ENCODE measurements at regions not wholly inside any gene's neighbourhood (a gene's known extent, or its start where the extent isn't known, plus 50 kb on each side); places are given as distances from the start of the nearest gene placed in this dataset.
"Not testable (repeated sequence)": the region's sequence is repeated elsewhere in the genome, so short reads cannot be mapped to it uniquely, and the experiment has no call there.

- H3K36me3 ChIP-seq (ENCODE audit: insufficient read depth, low read length) = no peaks in the 10 kb centered on the region
- ATAC-seq (ENCODE audit: poor library complexity) = no peak
- H3K27me3 ChIP-seq (ENCODE audit: control insufficient read depth in 1 of 2, insufficient read depth in 2 of 2, low read length in 2 of 2) = no peaks in the 10 kb centered on the region
- CTCF ChIA-PET = no interaction called here
- intact Hi-C loops (cut with DNase I, micrococcal nuclease) = no loop called here
- TF ChIP-seq CTCF (IDR thresholded peaks at IDR 0.05) = no peak
- no peak for DNase-seq
- Mint-ChIP-seq H3K36me3 (ENCODE audit: low read depth) (no peaks in the 10 kb centered on the region), H3K4me1 (ENCODE audit: low read depth) (no peaks in the 10 kb centered on the region), H3K9me3 (peaks cover 14% of the 10 kb centered on the region), H3K27me3 (peaks cover 7% of the 10 kb centered on the region), H3K4me3 (no peak overlapping the region), H3K27ac (no peak overlapping the region)
- H3K9me3 ChIP-seq (ENCODE audit: control insufficient read depth in 1 of 2, insufficient read depth in 1 of 2, low read length in 2 of 2) = peaks cover 0 to 3% of the 10 kb centered on the region in 2 experiments
- H3K4me3 ChIP-seq (ENCODE audit: low read length) = no peak overlapping the region
- POLR2A ChIA-PET = no interaction called here
- H3K27ac ChIP-seq (ENCODE audit: low read depth in 1 of 2, low read length in 2 of 2) = no peak overlapping the region
- no peaks in the 10 kb centered on the region for H3K4me1 ChIP-seq (ENCODE audit: insufficient read depth, low read length)
These were observed 368.3 kb downstream of the ADGRD1 start for GRCh38 chr12:131321988-131322387.

GRCh38 chr12:131322460-131322859 lies 368.8 kb downstream of the ADGRD1 start:
- peaks cover 10% of the 10 kb centered on the region for H3K27me3 Mint-ChIP-seq
- H3K9me3 Mint-ChIP-seq = peaks cover 14% of the 10 kb centered on the region
- CTCF ChIA-PET; H3K27ac ChIP-seq (ENCODE audit: low read depth in 1 of 2, low read length in 2 of 2); H3K9me3 ChIP-seq (ENCODE audit: control insufficient read depth in 1 of 2, insufficient read depth in 1 of 2, low read length in 2 of 2); H3K27me3 ChIP-seq (ENCODE audit: control insufficient read depth in 1 of 2, insufficient read depth in 2 of 2, low read length in 2 of 2); H3K36me3 Mint-ChIP-seq (ENCODE audit: low read depth); H3K4me1 ChIP-seq (ENCODE audit: insufficient read depth, low read length); ATAC-seq (ENCODE audit: poor library complexity); H3K4me3 ChIP-seq (ENCODE audit: low read length); H3K4me3 Mint-ChIP-seq; DNase-seq; H3K27ac Mint-ChIP-seq; H3K4me1 Mint-ChIP-seq (ENCODE audit: low read depth); POLR2A ChIA-PET; H3K36me3 ChIP-seq (ENCODE audit: insufficient read depth, low read length); intact Hi-C loops (cut with DNase I, micrococcal nuclease): not testable (repeated sequence)

GRCh38 chr12:131323879-131324278 lies 370.2 kb downstream of the ADGRD1 start:
- CTCF ChIA-PET = no interaction called here
- Mint-ChIP-seq H3K9me3 (peaks cover 7% of the 10 kb centered on the region), H3K4me3 (no peak overlapping the region), H3K27me3 (peaks cover 10% of the 10 kb centered on the region), H3K36me3 (ENCODE audit: low read depth) (no peaks in the 10 kb centered on the region), H3K27ac (no peak overlapping the region), H3K4me1 (ENCODE audit: low read depth) (no peaks in the 10 kb centered on the region)
- intact Hi-C loops (cut with DNase I, micrococcal nuclease) = no loop called here
- H3K27ac ChIP-seq (ENCODE audit: low read depth in 1 of 2, low read length in 2 of 2) = no peak overlapping the region
- no peaks in the 10 kb centered on the region for H3K4me1 ChIP-seq (ENCODE audit: insufficient read depth, low read length)
- H3K9me3 ChIP-seq (ENCODE audit: control insufficient read depth in 1 of 2, insufficient read depth in 1 of 2, low read length in 2 of 2) = no peaks in the 10 kb centered on the region
- ATAC-seq (ENCODE audit: poor library complexity) = no peak
- no peak for DNase-seq
- no peaks in the 10 kb centered on the region for H3K36me3 ChIP-seq (ENCODE audit: insufficient read depth, low read length)
- H3K4me3 ChIP-seq (ENCODE audit: low read length) = no peak overlapping the region
- no peaks in the 10 kb centered on the region for H3K27me3 ChIP-seq (ENCODE audit: control insufficient read depth in 1 of 2, insufficient read depth in 2 of 2, low read length in 2 of 2)
- POLR2A ChIA-PET = no interaction called here
- TF ChIP-seq CTCF (IDR thresholded peaks at IDR 0.05) = no peak
